C4-2B (cell line): ENCODE measurements at regions not wholly inside any gene's neighbourhood (a gene's known extent, or its start where the extent isn't known, plus 50 kb on each side); places are given as distances from the start of the nearest gene placed in this dataset.

Source experiments
- CTCF ChIP-seq: fragments of 450-650 bp; conservative IDR thresholded peaks from 2 replicates; pipeline ENCODE4 v1.5.1; 2017; ENCODE audit warnings: mild to moderate bottlenecking
- ZFX ChIP-seq: fragments of 450-650 bp; IDR thresholded peaks from 2 replicates; pipeline ENCODE4 v1.6.1; 2017

GRCh38 chr16:56121156-56121500 lies 70.2 kb upstream of the GNAO1 start:
- TF ChIP-seq ZFX = no peak
- TF ChIP-seq CTCF = no peak
